PC-3 (cell line): ENCODE measurements at regions not wholly inside any gene's neighbourhood (a gene's known extent, or its start where the extent isn't known, plus 50 kb on each side); places are given as distances from the start of the nearest gene placed in this dataset.

ENCODE experiments used
- ATAC-seq: fragments of 200-7000 bp; cut with Tn5 transposase; 2 replicates; pipeline ENCODE4 v1.9.1; 2020; ENCODE audit warnings: mild to moderate bottlenecking, moderate library complexity
- BruUV-seq: library from RNA; stranded (reverse); fragments of 400-500 nt; replicated peaks from 2 replicates; lab custom pipeline; 2021; lab: Mats Ljungman, UMichigan
- CTCF ChIA-PET: fragments of 300-600 bp; sonication (Branson Sonifier 250); formaldehyde crosslinking; loops from one replicate; lab custom pipeline; 2022; ENCODE audit warnings: antibody characterized with exemption; lab: Charles Lee
- POLR2A ChIA-PET: fragments of 300-600 bp; sonication (Branson Sonifier 250); formaldehyde crosslinking; loops from one replicate; lab custom pipeline; 2022; ENCODE audit warnings: antibody characterized with exemption; ENCODE audit not compliant: unreplicated experiment; lab: Charles Lee
- DNase-seq: peaks from one replicate; pipeline ENCODE4 v3.0.0-alpha.2; 2015
- H2AFZ ChIP-seq: fragments of 300-600 bp; sonication (generic); 2 replicates; pipeline ENCODE4 v1.6.0; 2016; ENCODE audit warnings: antibody characterized with exemption, low read length
- H3F3A ChIP-seq: fragments of 300-600 bp; sonication (generic); one replicate; pipeline ENCODE4 v1.6.0; 2017; ENCODE audit warnings: antibody characterized with exemption, low read length, control low read depth, mild to moderate bottlenecking; ENCODE audit not compliant: unreplicated experiment
- H3K27ac ChIP-seq: fragments of 300-600 bp; sonication (generic); 2 replicates; pipeline ENCODE4 v1.5.1; 2016; ENCODE audit warnings: mild to moderate bottlenecking, low read length
- H3K27me3 ChIP-seq: fragments of 300-600 bp; sonication (generic); 2 replicates; pipeline ENCODE4 v1.6.1; 2016; ENCODE audit warnings: low read length, mixed read lengths
- H3K36me3 ChIP-seq: fragments of 300-600 bp; sonication (generic); 2 replicates; pipeline ENCODE4 v1.6.1; 2016; ENCODE audit warnings: low read depth, mixed run types, low read length, mixed read lengths
- H3K4me1 ChIP-seq: fragments of 300-600 bp; sonication (generic); 2 replicates; pipeline ENCODE4 v1.5.1; 2016; ENCODE audit warnings: low read length; ENCODE audit not compliant: insufficient read depth
- H3K4me2 ChIP-seq: fragments of 300-600 bp; sonication (generic); 2 replicates; pipeline ENCODE4 v1.6.0; 2016; ENCODE audit warnings: low read length
- H3K4me3 ChIP-seq: fragments of 300-600 bp; sonication (generic); 2 replicates; pipeline ENCODE4 v1.5.1; 2016; ENCODE audit warnings: mild to moderate bottlenecking, low read length, mixed read lengths
- H3K79me2 ChIP-seq: fragments of 300-600 bp; sonication (generic); 2 replicates; pipeline ENCODE4 v1.6.1; 2017; ENCODE audit warnings: low read length, mixed read lengths
- H3K9ac ChIP-seq: fragments of 300-600 bp; sonication (generic); 2 replicates; pipeline ENCODE4 v1.6.0; 2016; ENCODE audit warnings: mild to moderate bottlenecking, low read length
- H3K9me2 ChIP-seq: fragments of 300-600 bp; sonication (generic); replicated peaks from 2 replicates; pipeline ENCODE4 v1.6.1; 2016; ENCODE audit warnings: mixed run types, low read length, mixed read lengths
- H3K9me3 ChIP-seq: fragments of 300-600 bp; sonication (generic); 2 replicates; pipeline ENCODE4 v1.6.1; 2016; ENCODE audit warnings: low read length, mixed read lengths
- H4K20me1 ChIP-seq: fragments of 300-600 bp; sonication (generic); 2 replicates; pipeline ENCODE4 v1.6.1; 2016; ENCODE audit warnings: low read length, mixed read lengths
- EZH2 ChIP-seq: fragments of 300-600 bp; sonication (generic); IDR thresholded peaks from one replicate; pipeline ENCODE4 v1.6.1; 2017; ENCODE audit warnings: antibody characterized with exemption, mild to moderate bottlenecking, low read length; ENCODE audit not compliant: unreplicated experiment
- EZH2phosphoT487 ChIP-seq: fragments of 300-600 bp; sonication (generic); IDR thresholded peaks from 2 replicates; pipeline ENCODE4 v1.6.1; 2018; ENCODE audit warnings: mild to moderate bottlenecking, antibody characterized with exemption, low read length, borderline replicate concordance
- intact Hi-C: fragments of 100-400 bp; cut with micrococcal nuclease; formaldehyde crosslinking; loops from 2 replicates; pipeline ENCODE4 v1.9.0; 2023
- TF ChIP-seq, protein P1 (sequence below): fragments of 300-600 bp; sonication (generic); conservative IDR thresholded peaks from 2 replicates; pipeline ENCODE4 v1.5.1; 2017; ENCODE audit warnings: antibody characterized with exemption, low read depth, mild to moderate bottlenecking, low read length

DNA sequence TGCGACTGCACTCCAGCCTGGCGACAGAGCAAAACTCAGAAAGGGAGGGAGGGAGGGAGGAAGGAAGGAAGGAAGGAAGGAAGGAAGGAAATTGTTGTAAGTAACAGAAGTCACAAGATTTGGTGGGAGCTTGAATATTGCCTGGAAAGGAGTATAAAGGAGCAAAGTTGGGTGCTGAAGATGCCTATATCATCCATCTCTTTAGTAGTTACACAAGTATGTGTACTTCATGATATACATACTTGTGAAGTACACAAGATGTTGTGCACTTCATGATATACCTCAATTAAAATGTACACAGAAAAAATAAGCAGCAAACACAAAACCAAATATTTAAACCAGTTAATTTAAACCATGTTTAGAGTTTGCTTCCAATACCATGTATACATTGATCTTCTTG lies 1223.8 kb downstream of the SORCS3 start:
- TF ChIP-seq EZH2phosphoT487 (no peak), EZH2 (no peak)
- TF ChIP-seq, protein P1, sequence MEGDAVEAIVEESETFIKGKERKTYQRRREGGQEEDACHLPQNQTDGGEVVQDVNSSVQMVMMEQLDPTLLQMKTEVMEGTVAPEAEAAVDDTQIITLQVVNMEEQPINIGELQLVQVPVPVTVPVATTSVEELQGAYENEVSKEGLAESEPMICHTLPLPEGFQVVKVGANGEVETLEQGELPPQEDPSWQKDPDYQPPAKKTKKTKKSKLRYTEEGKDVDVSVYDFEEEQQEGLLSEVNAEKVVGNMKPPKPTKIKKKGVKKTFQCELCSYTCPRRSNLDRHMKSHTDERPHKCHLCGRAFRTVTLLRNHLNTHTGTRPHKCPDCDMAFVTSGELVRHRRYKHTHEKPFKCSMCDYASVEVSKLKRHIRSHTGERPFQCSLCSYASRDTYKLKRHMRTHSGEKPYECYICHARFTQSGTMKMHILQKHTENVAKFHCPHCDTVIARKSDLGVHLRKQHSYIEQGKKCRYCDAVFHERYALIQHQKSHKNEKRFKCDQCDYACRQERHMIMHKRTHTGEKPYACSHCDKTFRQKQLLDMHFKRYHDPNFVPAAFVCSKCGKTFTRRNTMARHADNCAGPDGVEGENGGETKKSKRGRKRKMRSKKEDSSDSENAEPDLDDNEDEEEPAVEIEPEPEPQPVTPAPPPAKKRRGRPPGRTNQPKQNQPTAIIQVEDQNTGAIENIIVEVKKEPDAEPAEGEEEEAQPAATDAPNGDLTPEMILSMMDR, result no peak
- H3K9me2 ChIP-seq, result no peaks in the 10 kb centered on the region
- no peaks in the 10 kb centered on the region for H3K36me3 ChIP-seq
- BruUV-seq, result no TSS peak
- ChIA-PET CTCF (no interaction called here), POLR2A (no interaction called here)
- H3K4me2 ChIP-seq, result no peak overlapping the region
- no peak for ATAC-seq
- no peak for DNase-seq
- intact Hi-C loops, result no loop called here
- no peaks in the 10 kb centered on the region for H3K27me3 ChIP-seq
- no peak overlapping the region for H3K4me3 ChIP-seq
- no peaks in the 10 kb centered on the region for H4K20me1 ChIP-seq
- H3K27ac ChIP-seq, result no peak overlapping the region
- no peaks in the 10 kb centered on the region for H3K4me1 ChIP-seq
- H3K9ac ChIP-seq, result no peak overlapping the region
- no peak overlapping the region for H2AFZ ChIP-seq
- H3K9me3 ChIP-seq, result no peaks in the 10 kb centered on the region
- no peaks in the 10 kb centered on the region for H3K79me2 ChIP-seq
- no peaks in the 10 kb centered on the region for H3F3A ChIP-seq

DNA sequence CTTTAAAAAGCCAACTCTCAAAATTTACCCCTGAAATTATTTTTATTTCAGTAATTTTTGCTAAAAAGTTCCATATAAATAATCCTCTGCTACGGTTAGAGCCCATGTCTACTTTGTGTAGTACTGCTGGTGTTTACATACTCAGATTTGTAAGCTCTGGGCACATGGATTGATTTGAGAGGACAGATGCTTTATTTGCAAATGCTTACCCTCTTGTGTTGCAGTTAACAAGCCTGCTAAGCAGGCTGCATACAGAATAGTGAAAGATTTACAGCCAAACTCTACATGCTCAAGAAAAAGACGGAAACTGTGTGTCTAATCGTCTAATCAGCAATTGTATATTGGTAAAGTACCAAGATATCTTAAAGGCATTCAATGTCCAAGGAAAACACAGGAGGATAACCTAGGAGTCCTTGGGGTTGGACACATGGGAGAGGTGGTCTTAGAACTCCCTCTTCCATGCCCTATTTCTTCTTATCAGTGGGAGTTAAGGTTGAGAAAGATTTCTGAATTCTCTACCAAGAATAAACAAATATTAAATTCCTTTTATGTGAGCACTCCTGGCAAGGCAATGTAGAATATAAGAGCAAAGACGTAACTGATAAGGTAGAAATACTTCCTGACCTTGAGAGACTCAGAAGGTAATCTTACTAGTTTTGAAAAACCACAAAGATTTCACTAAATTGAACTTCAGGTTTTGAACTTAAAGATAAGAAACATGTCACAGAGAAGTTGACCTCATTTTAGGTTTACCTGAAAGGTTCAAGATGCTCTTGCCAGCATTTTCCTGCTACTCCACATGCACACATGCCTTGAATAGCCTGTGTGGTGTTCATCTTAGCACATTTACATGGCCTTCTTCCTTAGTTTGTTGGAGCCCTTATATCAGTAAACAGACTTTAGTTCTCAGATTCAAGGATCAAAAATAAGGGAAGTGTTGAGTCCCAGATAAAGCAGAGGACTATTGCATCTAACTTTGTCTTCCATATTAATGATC lies 1216.5 kb downstream of the SORCS3 start:
- BruUV-seq, result no TSS peak
- Histone ChIP-seq H3K9me3 (no peaks in the 10 kb centered on the region), H3F3A (no peaks in the 10 kb centered on the region), H3K27ac (no peak overlapping the region), H3K9me2 (no peaks in the 10 kb centered on the region), H3K4me1 (no peaks in the 10 kb centered on the region), H4K20me1 (no peaks in the 10 kb centered on the region), H3K79me2 (no peaks in the 10 kb centered on the region), H3K4me3 (no peak overlapping the region), H3K4me2 (no peak overlapping the region), H3K9ac (no peak overlapping the region), H2AFZ (no peak overlapping the region), H3K27me3 (no peaks in the 10 kb centered on the region; the same call in 1 of the 2 replicates), H3K36me3 (no peaks in the 10 kb centered on the region)
- no peak for ATAC-seq
- intact Hi-C loops, result no loop called here
- POLR2A ChIA-PET, result no interaction called here
- no peak for DNase-seq
- TF ChIP-seq EZH2phosphoT487, result no peak
- no peak for TF ChIP-seq EZH2
- TF ChIP-seq, protein P1, result no peak
- CTCF ChIA-PET, result no interaction called here

DNA sequence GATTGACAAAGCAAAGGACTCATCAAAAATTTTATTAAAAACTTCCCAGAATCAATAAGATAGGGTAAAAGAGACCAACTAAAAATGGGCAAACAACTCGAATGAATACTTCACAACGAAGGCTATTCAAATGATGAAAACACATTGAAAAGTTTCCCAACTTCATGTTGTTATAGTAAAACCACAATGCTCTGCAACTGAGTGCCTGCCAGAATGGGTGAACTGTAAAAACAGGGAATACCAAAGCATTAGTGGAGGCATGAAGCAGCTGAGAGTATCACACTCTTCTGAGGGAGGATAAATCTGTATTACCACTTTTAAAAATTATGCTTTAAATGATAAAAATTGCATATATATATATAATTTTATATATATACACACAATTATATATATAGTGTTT lies 1214.7 kb downstream of the SORCS3 start:
- no peak overlapping the region for H2AFZ ChIP-seq
- H3K9me2 ChIP-seq, result no peaks in the 10 kb centered on the region
- intact Hi-C loops, result no loop called here
- H3K4me3 ChIP-seq, result no peak overlapping the region
- H3K27me3 ChIP-seq, result no peaks in the 10 kb centered on the region; the same call in 1 of the 2 replicates
- H3K36me3 ChIP-seq, result no peaks in the 10 kb centered on the region
- no peaks in the 10 kb centered on the region for H3K4me1 ChIP-seq
- TF ChIP-seq, protein P1, result no peak
- no peak for TF ChIP-seq EZH2phosphoT487
- TF ChIP-seq EZH2, result no peak
- CTCF ChIA-PET, result no interaction called here
- BruUV-seq, result no TSS peak
- no peak overlapping the region for H3K4me2 ChIP-seq
- ATAC-seq, result no peak
- no peak overlapping the region for H3K9ac ChIP-seq
- H3K9me3 ChIP-seq, result no peaks in the 10 kb centered on the region
- no peaks in the 10 kb centered on the region for H3F3A ChIP-seq
- H3K79me2 ChIP-seq, result no peaks in the 10 kb centered on the region
- POLR2A ChIA-PET, result no interaction called here
- no peak overlapping the region for H3K27ac ChIP-seq
- no peaks in the 10 kb centered on the region for H4K20me1 ChIP-seq
- no peak for DNase-seq
